Endothelial cell of umbilical vein (primary cell): ENCODE measurements at regions not wholly inside any gene's neighbourhood (a gene's known extent, or its start where the extent isn't known, plus 50 kb on each side); places are given as distances from the start of the nearest gene placed in this dataset.

Experiments
- BruUV-seq: library from RNA; stranded (reverse); fragments of 400-500 nt; replicated peaks from 2 replicates; lab custom pipeline; 2021; lab: Mats Ljungman, UMichigan
- CTCF ChIA-PET: fragments of 300-600, 350-600 bp; sonication (Branson Sonifier 250); formaldehyde crosslinking; loops from one replicate; lab custom pipeline; 2021; ENCODE audit warnings: antibody characterized with exemption, inconsistent platforms; lab: Charles Lee
- POLR2A ChIA-PET: fragments of 300-600, 350-600 bp; sonication (Branson Sonifier 250); formaldehyde crosslinking; loops from one replicate; lab custom pipeline; 2021; ENCODE audit warnings: antibody characterized with exemption, inconsistent platforms; lab: Charles Lee
- DNase-seq: peaks from one replicate; pipeline ENCODE4 v3.0.0-alpha.2; 2011; ENCODE audit warnings: low read depth, low spot score
- FAIRE-seq: peaks from 2 replicates; lab custom pipeline; 2011; peaks lifted over from hg19 to GRCh38; lab: Jason Lieb, UNC
- H2AFZ ChIP-seq: 2 replicates; pipeline ENCODE4 v1.6.0; 2012; ENCODE audit warnings: low read depth, low read length, control low read depth, inconsistent platforms
- H3K27ac ChIP-seq: 2 replicates; pipeline ENCODE4 v1.5.1; 2011; ENCODE audit warnings: low read depth, mild to moderate bottlenecking, control low read depth, low read length, moderate library complexity; ENCODE audit not compliant: insufficient read depth
- H3K27me3 ChIP-seq, 2 experiments: 2 replicates each; pipeline versions ENCODE4 v1.6.0 to v1.6.1; 2011; ENCODE audit warnings: low read length in 2 of 2, mixed read lengths in 1 of 2; ENCODE audit not compliant: control insufficient read depth in 2 of 2, insufficient read depth in 2 of 2
- H3K36me3 ChIP-seq, 2 experiments: 2 replicates in 1 of 2; 3 replicates in 1 of 2; pipeline ENCODE4 v1.5.1; 2011; ENCODE audit warnings: low read length in 2 of 2, mild to moderate bottlenecking in 1 of 2, moderate library complexity in 1 of 2; ENCODE audit not compliant: control insufficient read depth in 2 of 2, insufficient read depth in 2 of 2; ENCODE audit errors: extremely low read depth in 1 of 2
- H3K4me1 ChIP-seq: 3 replicates; pipeline ENCODE4 v1.5.1; 2011; ENCODE audit warnings: mild to moderate bottlenecking, low read length; ENCODE audit not compliant: control insufficient read depth, insufficient read depth; ENCODE audit errors: extremely low read depth
- H3K4me2 ChIP-seq: 2 replicates; pipeline ENCODE4 v1.6.1; 2011; ENCODE audit warnings: low read length, control low read depth, mixed read lengths; ENCODE audit not compliant: insufficient read depth
- H3K4me3 ChIP-seq, 3 experiments: fragments of 200-600 bp in 1 of 3; sonication (generic), shearing (Covaris generic) in 1 of 3; replicated peaks in 1 of 3; 2 replicates each; pipeline ENCODE4 v1.5.1; 2011 to 2016; ENCODE audit warnings: control low read depth in 3 of 3, low read length in 3 of 3, mild to moderate bottlenecking in 2 of 3, inconsistent platforms in 1 of 3, low read depth in 1 of 3, moderate library complexity in 1 of 3; ENCODE audit not compliant: insufficient read depth in 1 of 3
- H3K79me2 ChIP-seq: 2 replicates; pipeline ENCODE4 v1.6.0; 2012; ENCODE audit warnings: low read length, inconsistent platforms; ENCODE audit not compliant: control insufficient read depth, insufficient read depth
- H3K9ac ChIP-seq: replicated peaks from 2 replicates; pipeline ENCODE3; 2011; ENCODE audit warnings: low read length, control low read depth; ENCODE audit not compliant: insufficient read depth; ENCODE audit errors: extremely low read depth
- H3K9me1 ChIP-seq: replicated peaks from 3 replicates; pipeline ENCODE4 v1.6.0; 2011; ENCODE audit warnings: mild to moderate bottlenecking, low read length; ENCODE audit not compliant: control insufficient read depth, insufficient read depth; ENCODE audit errors: extremely low read depth
- H3K9me3 ChIP-seq: replicated peaks from 2 replicates; pipeline ENCODE4 v1.5.1; 2012; ENCODE audit warnings: low read length, inconsistent platforms; ENCODE audit not compliant: control insufficient read depth, insufficient read depth
- H4K20me1 ChIP-seq: replicated peaks from 2 replicates; pipeline ENCODE3; 2011; ENCODE audit warnings: mild to moderate bottlenecking, low read length; ENCODE audit not compliant: control insufficient read depth, insufficient read depth; ENCODE audit errors: extremely low read depth
- CTCF ChIP-seq, 2 donors: IDR thresholded peaks; 1 replicate in 1 of 2; 2 replicates in 1 of 2; pipeline ENCODE4 v1.5.1; 2011; ENCODE audit warnings: low read length in 2 of 2, mild to moderate bottlenecking in 2 of 2, moderate library complexity in 2 of 2, control low read depth in 1 of 2, inconsistent platforms in 1 of 2, low read depth in 1 of 2; ENCODE audit not compliant: insufficient read depth in 1 of 2; ENCODE audit errors: extremely low read depth in 1 of 2
- EZH2 ChIP-seq: IDR thresholded peaks from 2 replicates; pipeline ENCODE4 v1.6.1; 2012; ENCODE audit warnings: borderline replicate concordance, low read depth, mild to moderate bottlenecking, moderate library complexity, low read length, inconsistent platforms; ENCODE audit not compliant: severe bottlenecking
- FOS ChIP-seq: IDR thresholded peaks from 2 replicates; pipeline ENCODE4 v1.6.1; 2011; ENCODE audit warnings: mild to moderate bottlenecking, low read length, moderate library complexity, borderline replicate concordance; ENCODE audit not compliant: insufficient read depth
- GATA2 ChIP-seq: IDR thresholded peaks from 2 replicates; pipeline ENCODE4 v1.7.0; 2011; ENCODE audit warnings: low read depth, mild to moderate bottlenecking, moderate library complexity, mixed read lengths, low read length; ENCODE audit not compliant: insufficient read length, insufficient read depth
- JUN ChIP-seq: IDR thresholded peaks from 2 replicates; pipeline ENCODE4 v1.6.1; 2011; ENCODE audit warnings: borderline replicate concordance, low read depth; ENCODE audit not compliant: insufficient read length, insufficient read depth
- MAX ChIP-seq: IDR thresholded peaks from 2 replicates; pipeline ENCODE4 v1.6.1; 2011; ENCODE audit not compliant: insufficient read depth, insufficient read length
- MYC ChIP-seq: IDR thresholded peaks from one replicate; pipeline ENCODE4 v1.6.1; 2011; ENCODE audit warnings: mild to moderate bottlenecking, low read depth, low read length
- POLR2A ChIP-seq: IDR thresholded peaks from 2 replicates; pipeline ENCODE4 v1.6.1; 2012; ENCODE audit warnings: low read depth, mild to moderate bottlenecking, control low read depth, low read length
- POLR2AphosphoS5 ChIP-seq: IDR thresholded peaks from 2 replicates; pipeline ENCODE4 v1.6.1; 2012; ENCODE audit warnings: low read depth, mild to moderate bottlenecking, control low read depth, low read length, moderate library complexity; ENCODE audit not compliant: insufficient read depth
- dilution Hi-C: fragments of 300-500 bp; cut with MboI; formaldehyde crosslinking; loops from one replicate; pipeline ENCODE4 v1.15.0; 2019; ENCODE audit warnings: low sequenced_read_pairs; ENCODE audit not compliant: extremely low pct_ligation_motif_present
- intact Hi-C: fragments of 100-400 bp; cut with micrococcal nuclease; formaldehyde crosslinking; loops from one replicate; pipeline ENCODE4 v1.10.0; 2022

GRCh38 chr2:16828828-16829160 is 163.2 kb upstream of the CYRIA start:
- Histone ChIP-seq H3K27me3 (no peaks in the 10 kb centered on the region), H3K4me1 (no peaks in the 10 kb centered on the region), H3K4me3 (no peak overlapping the region), H3K9ac (no peak overlapping the region), H3K4me2 (no peak overlapping the region), H4K20me1 (no peaks in the 10 kb centered on the region), H3K9me1 (no peaks in the 10 kb centered on the region), H2AFZ (no peak overlapping the region), H3K27ac (no peak overlapping the region), H3K9me3 (no peaks in the 10 kb centered on the region), H3K79me2 (no peaks in the 10 kb centered on the region), H3K36me3 (no peaks in the 10 kb centered on the region)
- TF ChIP-seq POLR2AphosphoS5 (no peak), MYC (no peak), EZH2 (no peak), FOS (no peak), CTCF (IDR thresholded peaks at IDR 0.05; ENCODE audit: extremely low read depth in 1 of 2, insufficient read depth in 1 of 2, low read depth in 1 of 2, low read length in 2 of 2) (no peak), MAX (no peak), JUN (no peak), GATA2 (no peak), POLR2A (no peak)
- FAIRE-seq (no peak), DNase-seq (no peak)
- intact Hi-C loops (no loop called here), dilution Hi-C loops (no loop called here)
- ChIA-PET POLR2A (no interaction called here), CTCF (no interaction called here)
- BruUV-seq, result no TSS peak
